Activated CD4-positive, alpha-beta memory T cell treated with anti-CD3 and anti-CD28 coated beads for 36 hours (primary cell): ENCODE measurements at regions not wholly inside any gene's neighbourhood (a gene's known extent, or its start where the extent isn't known, plus 50 kb on each side); places are given as distances from the start of the nearest gene placed in this dataset.

Experiments used
- CTCF ChIA-PET: fragments of 350-600 bp; sonication (Branson Sonifier 250); formaldehyde crosslinking; loops from one replicate; lab custom pipeline; 2021; ENCODE audit warnings: antibody characterized with exemption, inconsistent platforms; lab: Charles Lee
- POLR2A ChIA-PET: fragments of 350-600 bp; sonication (Branson Sonifier 250); formaldehyde crosslinking; loops from one replicate; lab custom pipeline; 2021; ENCODE audit warnings: antibody characterized with exemption; lab: Charles Lee
- DNase-seq: peaks from one replicate; pipeline ENCODE4 v3.0.0-alpha.2; 2020
- H3K27ac Mint-ChIP-seq: one replicate; pipeline ENCODE4 v1.8.0; 2021; ENCODE audit warnings: mixed read lengths
- H3K27me3 Mint-ChIP-seq: one replicate; pipeline ENCODE4 v1.8.0; 2021; ENCODE audit warnings: mixed read lengths
- H3K36me3 Mint-ChIP-seq: one replicate; pipeline ENCODE4 v1.8.0; 2021; ENCODE audit warnings: mixed read lengths
- H3K4me1 Mint-ChIP-seq: one replicate; pipeline ENCODE4 v1.8.0; 2021; ENCODE audit warnings: low read depth, mixed read lengths
- H3K4me3 Mint-ChIP-seq: one replicate; pipeline ENCODE4 v1.8.0; 2021; ENCODE audit warnings: mild to moderate bottlenecking, mixed read lengths
- H3K9me3 Mint-ChIP-seq: one replicate; pipeline ENCODE4 v1.8.0; 2021; ENCODE audit warnings: mixed read lengths
- intact Hi-C: fragments of 100-400 bp; cut with micrococcal nuclease; formaldehyde crosslinking; loops from one replicate; pipeline ENCODE4 v1.15.1; 2023

GRCh38 chr3:119091936-119092677 lies 53.9 kb upstream of the TEX55 start:
- ChIA-PET CTCF (interaction anchor here (1.2 to 14.5 kb wide), 2 partner anchors 57 to 210 kb away, joined by 5 to 366 read pairs; partner anchors contain the start of gene IGSF11), POLR2A (no interaction called here)
- no peaks in the 10 kb centered on the region for H3K36me3 Mint-ChIP-seq
- no peak overlapping the region for H3K4me3 Mint-ChIP-seq
- no peak for DNase-seq
- no peaks in the 10 kb centered on the region for H3K9me3 Mint-ChIP-seq
- no peaks in the 10 kb centered on the region for H3K27me3 Mint-ChIP-seq
- H3K4me1 Mint-ChIP-seq, result no peaks in the 10 kb centered on the region
- H3K27ac Mint-ChIP-seq, result no peak overlapping the region
- intact Hi-C loops, result loop anchor here (1.0 kb wide), 1 partner anchor 20 kb away; no protein-coding TSS in a partner anchor

- H3K36me3 Mint-ChIP-seq, result no peaks in the 10 kb centered on the region
- peaks cover 5% of the 10 kb centered on the region for H3K27me3 Mint-ChIP-seq
- CTCF ChIA-PET, result interaction anchor here (14.5 kb wide), 1 partner anchor 205 kb away, joined by 366 read pairs; no protein-coding TSS in a partner anchor
- no peak overlapping the region for H3K4me3 Mint-ChIP-seq
- H3K27ac Mint-ChIP-seq, result no peak overlapping the region
- DNase-seq, result no peak
- H3K9me3 Mint-ChIP-seq, result no peaks in the 10 kb centered on the region
- intact Hi-C loops, result no loop called here
- POLR2A ChIA-PET, result no interaction called here
- H3K4me1 Mint-ChIP-seq, result no peaks in the 10 kb centered on the region
These were observed 53.2 kb upstream of the IGSF11 start for GRCh38 chr3:119087799-119088198.

- intact Hi-C loops, result no loop called here
- no peak for DNase-seq
- H3K9me3 Mint-ChIP-seq, result no peaks in the 10 kb centered on the region
- CTCF ChIA-PET, result interaction anchor here (1.2 to 3.3 kb wide), 2 partner anchors 201 to 203 kb away, joined by 6 to 11 read pairs; no protein-coding TSS in a partner anchor
- H3K4me1 Mint-ChIP-seq, result no peaks in the 10 kb centered on the region
- H3K4me3 Mint-ChIP-seq, result no peak overlapping the region
- H3K36me3 Mint-ChIP-seq, result no peaks in the 10 kb centered on the region
- H3K27me3 Mint-ChIP-seq, result peaks cover 5% of the 10 kb centered on the region
- H3K27ac Mint-ChIP-seq, result no peak overlapping the region
- POLR2A ChIA-PET, result no interaction called here
These were observed 50.4 kb upstream of the IGSF11 start for GRCh38 chr3:119085070-119085439.

- no peak overlapping the region for H3K27ac Mint-ChIP-seq
- no peak overlapping the region for H3K4me3 Mint-ChIP-seq
- ChIA-PET CTCF (interaction anchor here (1.2 to 3.3 kb wide), 3 partner anchors 200 to 202 kb away, joined by 5 to 11 read pairs (median 6); no protein-coding TSS in a partner anchor), POLR2A (interaction anchor here (0.6 to 1.1 kb wide), 2 partner anchors 11 to 856 kb away, joined by 3 to 4 read pairs; no protein-coding TSS in a partner anchor)
- H3K27me3 Mint-ChIP-seq, result peaks cover 5% of the 10 kb centered on the region
- H3K9me3 Mint-ChIP-seq, result no peaks in the 10 kb centered on the region
- H3K36me3 Mint-ChIP-seq, result no peaks in the 10 kb centered on the region
- H3K4me1 Mint-ChIP-seq, result no peaks in the 10 kb centered on the region
- intact Hi-C loops, result no loop called here
- no peak for DNase-seq
These were observed 49.9 kb upstream of the IGSF11 start for GRCh38 chr3:119084371-119085069.
